HepG2 (cell line): ENCODE measurements at regions not wholly inside any gene's neighbourhood (a gene's known extent, or its start where the extent isn't known, plus 50 kb on each side); places are given as distances from the start of the nearest gene placed in this dataset.

Experiments used
- ATAC-seq: fragments of 200-7000 bp; cut with Tn5 transposase; 3 replicates; pipeline ENCODE4 v1.9.1; 2020; ENCODE audit warnings: mild to moderate bottlenecking, moderate library complexity
- BruUV-seq: library from RNA; stranded (reverse); fragments of 400-500 nt; replicated peaks from 2 replicates; lab custom pipeline; 2021; lab: Mats Ljungman, UMichigan
- CTCF ChIA-PET: fragments of 300-600 bp; formaldehyde crosslinking; extraction: SDS; loops from one replicate; lab custom pipeline; 2021; ENCODE audit warnings: low total read pairs, inconsistent platforms, low intra/inter-chr PET ratio; lab: Yijun Ruan, JAX
- POLR2A ChIA-PET: fragments of 350-600 bp; sonication (Branson Sonifier 250); formaldehyde crosslinking; loops from one replicate; lab custom pipeline; 2020; ENCODE audit warnings: antibody characterized with exemption, inconsistent platforms; lab: Yijun Ruan, JAX
- DNase-seq: peaks from one replicate; pipeline ENCODE4 v3.0.0-alpha.2; 2015; ENCODE audit warnings: low spot score
- FAIRE-seq: peaks from 3 replicates; lab custom pipeline; 2011; peaks lifted over from hg19 to GRCh38; lab: Jason Lieb, UNC
- H2AFZ ChIP-seq: one replicate; pipeline ENCODE4 v1.6.1; 2011; ENCODE audit warnings: low read length, inconsistent platforms
- H3K27ac ChIP-seq: fragments of 300-600 bp; 3 replicates; pipeline ENCODE4 v1.8.0; 2011; ENCODE audit warnings: mixed run types, mild to moderate bottlenecking, mixed read lengths, low read length, inconsistent platforms; ENCODE audit not compliant: insufficient read depth; ENCODE audit errors: extremely low read length
- H3K27me3 ChIP-seq, 2 experiments: fragments of 200-600 bp in 1 of 2; 2 replicates in 1 of 2; 3 replicates in 1 of 2; pipeline versions ENCODE4 v1.6.0 to v1.8.0; 2011; ENCODE audit warnings: low read length in 2 of 2, mild to moderate bottlenecking in 2 of 2, moderate library complexity in 2 of 2, inconsistent platforms in 1 of 2; ENCODE audit not compliant: insufficient read depth in 2 of 2, control insufficient read depth in 1 of 2
- H3K36me3 ChIP-seq, 2 experiments: fragments of 200-600 bp in 1 of 2; replicated peaks in 1 of 2; 2 replicates in 1 of 2; 3 replicates in 1 of 2; pipeline versions ENCODE4 v1.5.1 to v1.8.0; 2011; ENCODE audit warnings: low read length in 2 of 2, inconsistent platforms in 1 of 2; ENCODE audit not compliant: insufficient read depth in 2 of 2, control insufficient read depth in 1 of 2
- H3K4me1 ChIP-seq: 2 replicates; pipeline ENCODE4 v1.5.1; 2012; ENCODE audit warnings: low read length, inconsistent platforms; ENCODE audit not compliant: insufficient read depth
- H3K4me2 ChIP-seq: 2 replicates; pipeline ENCODE4 v1.6.0; 2011; ENCODE audit warnings: low read depth, low read length, inconsistent platforms
- H3K4me3 ChIP-seq, 3 experiments: fragments of 200-600 bp in 1 of 3; sonication (generic), shearing (Covaris generic) in 1 of 3; replicated peaks in 1 of 3; 2 replicates each; pipeline ENCODE4 v1.5.1; 2011 to 2016; ENCODE audit warnings: low read length in 3 of 3, inconsistent platforms in 2 of 3, low read depth in 2 of 3, mild to moderate bottlenecking in 2 of 3, control low read depth in 1 of 3, mixed read lengths in 1 of 3; ENCODE audit not compliant: insufficient read depth in 1 of 3
- H3K79me2 ChIP-seq: one replicate; pipeline ENCODE4 v1.6.1; 2011; ENCODE audit warnings: low read length, inconsistent platforms; ENCODE audit not compliant: insufficient read depth
- H3K9ac ChIP-seq: 2 replicates; pipeline ENCODE4 v1.6.0; 2011; ENCODE audit warnings: mild to moderate bottlenecking, low read depth, low read length, inconsistent platforms; ENCODE audit not compliant: insufficient read depth
- H3K9me3 ChIP-seq: 2 replicates; pipeline ENCODE4 v1.5.1; 2012; ENCODE audit warnings: mild to moderate bottlenecking, low read length
- H4K20me1 ChIP-seq: 2 replicates; pipeline ENCODE4 v1.6.0; 2011; ENCODE audit warnings: inconsistent platforms, mild to moderate bottlenecking, low read length, moderate library complexity; ENCODE audit not compliant: insufficient read depth
- HOXA9 ChIP-seq: sonication (generic); formaldehyde crosslinking; IDR thresholded peaks from 2 replicates; pipeline ENCODE4 v1.8.1; 2022; ENCODE audit warnings: missing genetic modification reagents, mild to moderate bottlenecking, moderate library complexity, borderline replicate concordance
- KDM1A ChIP-seq: IDR thresholded peaks from 2 replicates; pipeline ENCODE4 v1.6.1; 2016; ENCODE audit warnings: missing compliant biosample characterization
- NR0B2 ChIP-seq: sonication (generic); formaldehyde crosslinking; IDR thresholded peaks from 2 replicates; pipeline ENCODE4 v1.4.0; 2020; ENCODE audit warnings: mild to moderate bottlenecking, missing genetic modification reagents
- TFDP2 ChIP-seq: sonication (generic); formaldehyde crosslinking; IDR thresholded peaks from 2 replicates; pipeline ENCODE4 v1.4.0; 2020; ENCODE audit warnings: missing genetic modification reagents
- YY1 ChIP-seq: IDR thresholded peaks from 2 replicates; pipeline ENCODE4 v1.6.1; 2011; ENCODE audit warnings: low read length, low read depth, moderate library complexity, mild to moderate bottlenecking; ENCODE audit not compliant: insufficient read depth, insufficient replicate concordance
- ZKSCAN5 ChIP-seq: sonication (generic); formaldehyde crosslinking; IDR thresholded peaks from 2 replicates; pipeline ENCODE4 v1.5.1; 2020; ENCODE audit warnings: mild to moderate bottlenecking, missing genetic modification reagents
- ZNF274 ChIP-seq: sonication (generic); formaldehyde crosslinking; IDR thresholded peaks from 2 replicates; pipeline ENCODE4 v1.5.1; 2020; ENCODE audit warnings: mild to moderate bottlenecking, missing genetic modification reagents
- ZNF660 ChIP-seq: sonication (generic); formaldehyde crosslinking; IDR thresholded peaks from 2 replicates; pipeline ENCODE4 v1.5.1; 2020; ENCODE audit warnings: mild to moderate bottlenecking, low read depth, missing genetic modification reagents, borderline replicate concordance
- WGBS: methylation state at CpG from one replicate; pipeline ENCODE4 v1.1.6; 2017; ENCODE audit warnings: low lambda C conversion rate; 5-methylcytosine and 5-hydroxymethylcytosine counted together
- in situ Hi-C: cut with HindIII; loops from 2 replicates; pipeline ENCODE4 v1.10.0; 2017; ENCODE audit warnings: low pct_unique_long_range_greater_than_20kb; ENCODE audit not compliant: extremely low pct_ligation_motif_present
- intact Hi-C: fragments of 100-400 bp; cut with micrococcal nuclease; formaldehyde crosslinking; loops from one replicate; pipeline ENCODE4 v1.10.0; 2022; ENCODE audit not compliant: unreplicated experiment

- TF ChIP-seq ZKSCAN5 (CRISPR knock-in tag) = no peak
- TF ChIP-seq NR0B2 = no peak
These were observed 64.8 kb upstream of the TUNAR start (continued) for GRCh38 chr14:95811813-95812212.

- WGBS = 29% methylated on average over 1 of the region's 1 CpG
- DNase-seq (no peak), ATAC-seq (no peak), FAIRE-seq (no peak)
- no peak overlapping the region for H3K9ac ChIP-seq
- no TSS peak for BruUV-seq
- no peaks in the 10 kb centered on the region for H3K27me3 ChIP-seq
- H3K79me2 ChIP-seq = no peaks in the 10 kb centered on the region
- no peak overlapping the region for H3K27ac ChIP-seq
- TF ChIP-seq TFDP2 (CRISPR knock-in tag) (no peak), KDM1A (CRISPR knock-in tag) (no peak), HOXA9 (CRISPR knock-in tag) (no peak)
- ChIA-PET POLR2A (no interaction called here), CTCF (no interaction called here)
- peaks cover 35% of the 10 kb centered on the region for H3K9me3 ChIP-seq
- H2AFZ ChIP-seq = no peak overlapping the region
- no peaks in the 10 kb centered on the region for H3K36me3 ChIP-seq
- intact Hi-C loops = no loop called here
- no peak overlapping the region for H3K4me2 ChIP-seq
- in situ Hi-C loops = no loop called here
- H3K4me3 ChIP-seq = no peak overlapping the region
- no peaks in the 10 kb centered on the region for H3K4me1 ChIP-seq
- no peaks in the 10 kb centered on the region for H4K20me1 ChIP-seq
These were observed 68.3 kb upstream of the TUNAR start for GRCh38 chr14:95808371-95808770.

- Histone ChIP-seq H3K4me2 (no peak overlapping the region), H3K79me2 (no peaks in the 10 kb centered on the region), H3K4me3 (no peak overlapping the region), H4K20me1 (no peaks in the 10 kb centered on the region), H3K9me3 (no peaks in the 10 kb centered on the region), H3K4me1 (no peaks in the 10 kb centered on the region), H2AFZ (no peak overlapping the region), H3K36me3 (no peaks in the 10 kb centered on the region), H3K27me3 (no peaks in the 10 kb centered on the region), H3K9ac (no peak overlapping the region), H3K27ac (no peak overlapping the region)
- no peak for FAIRE-seq
- DNase-seq = no peak
- 3% methylated on average over 5 of the region's 5 CpGs for WGBS
- ATAC-seq = no peak
- ChIA-PET POLR2A (no interaction called here), CTCF (no interaction called here)
- no TSS peak for BruUV-seq
- TF ChIP-seq ZNF274 (no peak), YY1 (no peak), ZNF660 (CRISPR knock-in tag) (no peak)
- in situ Hi-C loops = no loop called here
- intact Hi-C loops = no loop called here
These were observed 79.8 kb upstream of the TUNAR start for GRCh38 chr14:95796788-95797187.
